HepG2 (cell line): ENCODE measurements at regions not wholly inside any gene's neighbourhood (a gene's known extent, or its start where the extent isn't known, plus 50 kb on each side); places are given as distances from the start of the nearest gene placed in this dataset.

Source experiments
- ATAC-seq: fragments of 200-7000 bp; cut with Tn5 transposase; 3 replicates; pipeline ENCODE4 v1.9.1; 2020; ENCODE audit warnings: mild to moderate bottlenecking, moderate library complexity
- BruUV-seq: library from RNA; stranded (reverse); fragments of 400-500 nt; replicated peaks from 2 replicates; lab custom pipeline; 2021; lab: Mats Ljungman, UMichigan
- CTCF ChIA-PET: fragments of 300-600 bp; formaldehyde crosslinking; extraction: SDS; loops from one replicate; lab custom pipeline; 2021; ENCODE audit warnings: low total read pairs, inconsistent platforms, low intra/inter-chr PET ratio; lab: Yijun Ruan, JAX
- POLR2A ChIA-PET: fragments of 350-600 bp; sonication (Branson Sonifier 250); formaldehyde crosslinking; loops from one replicate; lab custom pipeline; 2020; ENCODE audit warnings: antibody characterized with exemption, inconsistent platforms; lab: Yijun Ruan, JAX
- DNase-seq: peaks from one replicate; pipeline ENCODE4 v3.0.0-alpha.2; 2015; ENCODE audit warnings: low spot score
- FAIRE-seq: peaks from 3 replicates; lab custom pipeline; 2011; peaks lifted over from hg19 to GRCh38; lab: Jason Lieb, UNC
- H2AFZ ChIP-seq: one replicate; pipeline ENCODE4 v1.6.1; 2011; ENCODE audit warnings: low read length, inconsistent platforms
- H3K27ac ChIP-seq: fragments of 300-600 bp; 3 replicates; pipeline ENCODE4 v1.8.0; 2011; ENCODE audit warnings: mixed run types, mild to moderate bottlenecking, mixed read lengths, low read length, inconsistent platforms; ENCODE audit not compliant: insufficient read depth; ENCODE audit errors: extremely low read length
- H3K27me3 ChIP-seq, 2 experiments: fragments of 200-600 bp in 1 of 2; 2 replicates in 1 of 2; 3 replicates in 1 of 2; pipeline versions ENCODE4 v1.6.0 to v1.8.0; 2011; ENCODE audit warnings: low read length in 2 of 2, mild to moderate bottlenecking in 2 of 2, moderate library complexity in 2 of 2, inconsistent platforms in 1 of 2; ENCODE audit not compliant: insufficient read depth in 2 of 2, control insufficient read depth in 1 of 2
- H3K36me3 ChIP-seq, 2 experiments: fragments of 200-600 bp in 1 of 2; replicated peaks in 1 of 2; 2 replicates in 1 of 2; 3 replicates in 1 of 2; pipeline versions ENCODE4 v1.5.1 to v1.8.0; 2011; ENCODE audit warnings: low read length in 2 of 2, inconsistent platforms in 1 of 2; ENCODE audit not compliant: insufficient read depth in 2 of 2, control insufficient read depth in 1 of 2
- H3K4me1 ChIP-seq: 2 replicates; pipeline ENCODE4 v1.5.1; 2012; ENCODE audit warnings: low read length, inconsistent platforms; ENCODE audit not compliant: insufficient read depth
- H3K4me2 ChIP-seq: 2 replicates; pipeline ENCODE4 v1.6.0; 2011; ENCODE audit warnings: low read depth, low read length, inconsistent platforms
- H3K4me3 ChIP-seq, 3 experiments: fragments of 200-600 bp in 1 of 3; sonication (generic), shearing (Covaris generic) in 1 of 3; replicated peaks in 1 of 3; 2 replicates each; pipeline ENCODE4 v1.5.1; 2011 to 2016; ENCODE audit warnings: low read length in 3 of 3, inconsistent platforms in 2 of 3, low read depth in 2 of 3, mild to moderate bottlenecking in 2 of 3, control low read depth in 1 of 3, mixed read lengths in 1 of 3; ENCODE audit not compliant: insufficient read depth in 1 of 3
- H3K79me2 ChIP-seq: one replicate; pipeline ENCODE4 v1.6.1; 2011; ENCODE audit warnings: low read length, inconsistent platforms; ENCODE audit not compliant: insufficient read depth
- H3K9ac ChIP-seq: 2 replicates; pipeline ENCODE4 v1.6.0; 2011; ENCODE audit warnings: mild to moderate bottlenecking, low read depth, low read length, inconsistent platforms; ENCODE audit not compliant: insufficient read depth
- H3K9me3 ChIP-seq: 2 replicates; pipeline ENCODE4 v1.5.1; 2012; ENCODE audit warnings: mild to moderate bottlenecking, low read length
- H4K20me1 ChIP-seq: 2 replicates; pipeline ENCODE4 v1.6.0; 2011; ENCODE audit warnings: inconsistent platforms, mild to moderate bottlenecking, low read length, moderate library complexity; ENCODE audit not compliant: insufficient read depth
- MED1 ChIP-seq: sonication (generic); formaldehyde crosslinking; IDR thresholded peaks from 2 replicates; pipeline ENCODE4 v1.4.0; 2020; ENCODE audit warnings: missing genetic modification reagents
- PHF5A ChIP-seq: IDR thresholded peaks from one replicate; pipeline ENCODE4 v1.6.1; 2018; ENCODE audit warnings: low read depth, missing genetic modification reagents; ENCODE audit not compliant: unreplicated experiment
- PTBP1 ChIP-seq: fragments of 200-400 bp; formaldehyde crosslinking; IDR thresholded peaks from 2 replicates; pipeline ENCODE4 v1.6.1; 2018; ENCODE audit warnings: low read length, low read depth; ENCODE audit not compliant: poor library complexity, severe bottlenecking
- THYN1 ChIP-seq: sonication (generic); formaldehyde crosslinking; IDR thresholded peaks from 2 replicates; pipeline ENCODE4 v1.8.1; 2023; ENCODE audit warnings: low read depth, mild to moderate bottlenecking, moderate library complexity, missing genetic modification reagents, borderline replicate concordance
- ZBTB2 ChIP-seq: sonication (generic); formaldehyde crosslinking; IDR thresholded peaks from 2 replicates; pipeline ENCODE4 v1.8.0; 2022; ENCODE audit warnings: low read depth, missing genetic modification reagents
- ZMYM3 ChIP-seq: sonication (generic); formaldehyde crosslinking; IDR thresholded peaks from 2 replicates; pipeline ENCODE4 v1.5.1; 2020; ENCODE audit warnings: mild to moderate bottlenecking, missing genetic modification reagents
- ZNF333 ChIP-seq: sonication (generic); formaldehyde crosslinking; IDR thresholded peaks from 2 replicates; pipeline ENCODE4 v1.4.0; 2020; ENCODE audit warnings: mild to moderate bottlenecking, missing genetic modification reagents, borderline replicate concordance
- WGBS: methylation state at CpG from one replicate; pipeline ENCODE4 v1.1.6; 2017; ENCODE audit warnings: low lambda C conversion rate; 5-methylcytosine and 5-hydroxymethylcytosine counted together
- in situ Hi-C: cut with HindIII; loops from 2 replicates; pipeline ENCODE4 v1.10.0; 2017; ENCODE audit warnings: low pct_unique_long_range_greater_than_20kb; ENCODE audit not compliant: extremely low pct_ligation_motif_present
- intact Hi-C: fragments of 100-400 bp; cut with micrococcal nuclease; formaldehyde crosslinking; loops from one replicate; pipeline ENCODE4 v1.10.0; 2022; ENCODE audit not compliant: unreplicated experiment
- TF ChIP-seq, protein P1 (sequence below), 2 experiments: fragments of 450-650 bp in 1 of 2; sonication (generic) in 1 of 2; formaldehyde crosslinking; IDR thresholded peaks; 2 replicates each; pipeline versions ENCODE4 v1.5.0 to v1.8.0; 2020 to 2022; ENCODE audit warnings: mild to moderate bottlenecking in 1 of 2, missing genetic modification reagents in 1 of 2
- TF ChIP-seq, protein P2 (sequence below): IDR thresholded peaks from 2 replicates; pipeline ENCODE4 v1.6.1; 2012; ENCODE audit warnings: low read depth, low read length, improper control_type of control experiment

GRCh38 chr6:8322659-8323058 is 112.7 kb downstream of the SLC35B3 start (continued):
- TF ChIP-seq ZBTB2 (CRISPR knock-in tag) (no peak), THYN1 (CRISPR knock-in tag) (no peak)
- TF ChIP-seq, protein P1, sequence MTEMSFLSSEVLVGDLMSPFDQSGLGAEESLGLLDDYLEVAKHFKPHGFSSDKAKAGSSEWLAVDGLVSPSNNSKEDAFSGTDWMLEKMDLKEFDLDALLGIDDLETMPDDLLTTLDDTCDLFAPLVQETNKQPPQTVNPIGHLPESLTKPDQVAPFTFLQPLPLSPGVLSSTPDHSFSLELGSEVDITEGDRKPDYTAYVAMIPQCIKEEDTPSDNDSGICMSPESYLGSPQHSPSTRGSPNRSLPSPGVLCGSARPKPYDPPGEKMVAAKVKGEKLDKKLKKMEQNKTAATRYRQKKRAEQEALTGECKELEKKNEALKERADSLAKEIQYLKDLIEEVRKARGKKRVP (CRISPR knock-in tag; IDR thresholded peaks at IDR 0.05): no peak

DNA sequence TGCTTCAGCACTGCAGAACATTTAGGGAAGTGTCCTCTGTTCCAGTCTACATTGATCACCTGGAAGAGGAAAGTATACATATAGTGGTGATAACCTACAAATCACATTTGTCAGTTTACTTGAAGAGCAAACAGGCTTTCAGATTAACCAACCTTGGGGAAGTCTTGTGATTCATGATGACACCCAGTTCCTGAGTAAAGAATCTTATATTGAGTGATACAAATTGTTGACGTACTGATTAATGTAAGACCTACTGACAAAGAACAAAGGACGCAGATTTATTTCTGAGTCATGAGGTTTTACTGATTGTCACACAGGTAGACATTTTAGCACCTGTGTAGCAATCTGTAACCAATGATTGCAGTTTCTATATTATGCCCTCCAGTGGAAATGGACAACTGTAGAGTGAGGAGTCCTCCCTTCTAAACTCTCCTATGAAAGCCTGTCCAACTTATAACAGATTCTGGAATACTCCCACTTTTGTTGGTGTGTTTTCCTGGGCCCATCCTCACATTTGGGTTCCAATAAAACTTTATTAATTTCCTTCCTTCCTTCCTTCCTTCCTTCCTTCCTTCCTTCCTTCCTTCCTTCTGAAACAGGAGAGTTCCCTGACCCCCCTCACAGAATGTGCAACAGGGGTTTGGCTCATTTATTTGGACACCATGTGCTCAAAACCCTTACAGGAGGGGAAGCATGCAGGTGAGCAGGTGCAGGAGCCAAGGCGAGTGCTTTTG is 113.5 kb downstream of the SLC35B3 start:
- intact Hi-C loops: no loop called here
- no peak for DNase-seq
- FAIRE-seq: no peak

More for the DNA sequence above, 113.5 kb downstream of the SLC35B3 start:
- no peak overlapping the region for H3K9ac ChIP-seq
- no peak overlapping the region for H3K27ac ChIP-seq
- H3K36me3 ChIP-seq: no peaks in the 10 kb centered on the region
- 16% methylated on average over 3 of the region's 3 CpGs for WGBS
- no peak overlapping the region for H3K4me2 ChIP-seq
- no TSS peak for BruUV-seq
- H3K79me2 ChIP-seq: no peaks in the 10 kb centered on the region
- H3K9me3 ChIP-seq: no peaks in the 10 kb centered on the region
- no peak overlapping the region for H2AFZ ChIP-seq
- in situ Hi-C loops: no loop called here
- no peak for TF ChIP-seq PHF5A (CRISPR knock-in tag)
- no peak for TF ChIP-seq ZMYM3 (CRISPR knock-in tag)
- no peak for TF ChIP-seq MED1 (CRISPR knock-in tag)
- TF ChIP-seq PTBP1: no peak
- TF ChIP-seq, protein P2, sequence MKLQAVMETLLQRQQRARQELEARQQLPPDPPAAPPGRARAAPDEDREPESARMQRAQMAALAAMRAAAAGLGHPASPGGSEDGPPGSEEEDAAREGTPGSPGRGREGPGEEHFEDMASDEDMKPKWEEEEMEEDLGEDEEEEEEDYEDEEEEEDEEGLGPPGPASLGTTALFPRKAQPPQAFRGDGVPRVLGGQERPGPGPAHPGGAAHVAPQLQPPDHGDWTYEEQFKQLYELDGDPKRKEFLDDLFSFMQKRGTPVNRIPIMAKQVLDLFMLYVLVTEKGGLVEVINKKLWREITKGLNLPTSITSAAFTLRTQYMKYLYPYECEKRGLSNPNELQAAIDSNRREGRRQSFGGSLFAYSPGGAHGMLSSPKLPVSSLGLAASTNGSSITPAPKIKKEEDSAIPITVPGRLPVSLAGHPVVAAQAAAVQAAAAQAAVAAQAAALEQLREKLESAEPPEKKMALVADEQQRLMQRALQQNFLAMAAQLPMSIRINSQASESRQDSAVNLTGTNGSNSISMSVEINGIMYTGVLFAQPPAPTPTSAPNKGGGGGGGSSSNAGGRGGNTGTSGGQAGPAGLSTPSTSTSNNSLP: no peak
- no peak for TF ChIP-seq ZNF333
- H3K4me1 ChIP-seq: no peaks in the 10 kb centered on the region
- CTCF ChIA-PET: no interaction called here
- ATAC-seq: no peak
- H3K4me3 ChIP-seq: no peak overlapping the region
- POLR2A ChIA-PET: no interaction called here
- H4K20me1 ChIP-seq: no peaks in the 10 kb centered on the region
- H3K27me3 ChIP-seq: no peaks in the 10 kb centered on the region
